NCI-H1092 treated with DMSO at 0.1 percent for 48 hours (cell line): ENCODE measurements at regions not wholly inside any gene's neighbourhood (a gene's known extent, or its start where the extent isn't known, plus 50 kb on each side); places are given as distances from the start of the nearest gene placed in this dataset.

Experiments used
- DNase-seq: peaks from one replicate; lab custom pipeline; 2025; lab: John Stamatoyannopoulos, UW

DNA sequence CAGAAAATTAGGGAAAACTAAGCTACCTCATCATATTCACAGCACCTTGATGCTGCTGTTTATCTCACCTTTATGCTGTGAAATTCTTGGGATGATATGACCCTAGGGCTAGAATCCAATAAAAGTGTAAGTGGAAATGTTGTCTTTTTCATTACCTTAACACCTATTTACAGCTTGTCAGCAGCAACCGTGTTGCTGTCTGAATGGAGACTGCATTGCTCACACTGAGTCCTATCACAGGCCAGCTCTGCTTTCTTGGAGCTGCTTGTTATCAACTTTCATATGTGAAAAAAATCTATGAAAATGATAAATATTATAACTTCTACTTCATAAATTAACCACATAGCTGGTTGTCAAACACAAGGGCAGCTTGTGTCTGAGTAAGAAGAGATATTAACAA is 789.5 kb downstream of the TECRL start:
- peak; percentile 80 for DNase-seq

DNA sequence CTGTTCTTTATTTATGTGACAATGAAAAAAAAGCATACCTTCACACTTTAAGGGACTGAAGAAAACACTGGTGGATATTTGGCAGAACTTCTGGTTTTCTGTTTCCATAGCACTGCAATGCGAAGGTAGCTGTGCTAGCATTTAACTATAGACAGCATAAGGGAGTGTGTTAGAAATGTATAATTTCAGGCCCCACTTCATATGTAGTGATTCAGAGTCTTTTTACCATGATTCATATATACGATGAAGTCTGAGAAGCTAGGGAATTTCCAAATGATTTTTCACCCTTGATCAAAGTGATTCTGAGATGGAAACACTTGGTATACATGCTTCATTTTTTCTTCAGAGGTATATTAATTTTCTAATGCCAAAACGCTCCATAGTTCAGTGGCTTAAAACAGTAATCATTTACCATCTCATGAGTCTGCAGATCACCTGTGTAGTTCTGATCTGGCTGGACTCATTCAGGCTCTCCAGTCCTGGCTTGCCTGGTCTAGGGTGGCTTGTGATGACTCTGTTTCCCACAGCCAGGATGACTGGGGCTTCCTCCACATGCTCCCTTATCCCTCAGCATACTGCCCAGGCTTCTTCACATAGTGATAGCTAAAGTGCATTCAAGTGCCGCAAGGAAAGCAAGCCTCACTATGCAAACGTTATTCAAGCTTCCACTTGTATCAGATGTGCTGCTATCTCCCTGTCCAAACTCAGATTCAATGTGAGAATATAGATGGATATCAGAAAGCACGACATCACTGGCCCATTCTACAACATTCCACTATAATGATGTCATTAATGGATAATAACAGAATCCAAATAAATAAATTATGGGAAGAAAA is 790.1 kb downstream of the TECRL start:
- peak; percentile 55 for DNase-seq

DNA sequence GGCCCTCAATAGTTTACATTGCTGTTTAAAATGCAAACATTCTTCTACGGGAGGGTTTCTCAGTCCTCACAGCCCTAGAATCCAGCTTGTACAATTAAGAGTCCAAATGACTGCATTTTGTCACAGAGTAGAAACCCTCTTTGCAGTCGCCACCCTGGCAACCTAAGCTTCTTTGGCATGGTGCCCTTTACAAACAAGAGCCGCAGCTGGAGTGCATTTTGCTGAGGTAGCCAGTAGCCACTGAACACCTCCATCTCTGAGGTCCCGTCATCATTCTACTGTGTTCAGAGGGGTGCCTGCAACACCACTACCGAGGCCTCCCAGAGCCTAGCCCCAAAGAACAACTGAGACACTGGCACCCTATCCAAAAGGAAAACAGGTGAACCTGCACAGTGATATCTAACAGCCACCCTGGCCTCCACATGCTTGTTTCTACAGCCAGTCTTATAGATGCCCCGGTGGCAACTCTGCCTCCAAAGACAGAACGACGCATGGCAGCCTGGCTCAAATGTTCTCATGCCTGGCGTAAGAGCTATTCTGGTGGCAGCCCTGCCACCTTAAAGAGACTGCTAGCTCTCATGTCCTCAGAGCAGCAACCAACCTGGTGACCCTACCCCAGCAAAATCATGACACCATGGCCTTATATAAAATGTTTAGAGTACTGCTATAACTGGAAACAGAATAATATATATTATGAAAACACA is 801.9 kb downstream of the TECRL start:
- peak; percentile 55 for DNase-seq

DNA sequence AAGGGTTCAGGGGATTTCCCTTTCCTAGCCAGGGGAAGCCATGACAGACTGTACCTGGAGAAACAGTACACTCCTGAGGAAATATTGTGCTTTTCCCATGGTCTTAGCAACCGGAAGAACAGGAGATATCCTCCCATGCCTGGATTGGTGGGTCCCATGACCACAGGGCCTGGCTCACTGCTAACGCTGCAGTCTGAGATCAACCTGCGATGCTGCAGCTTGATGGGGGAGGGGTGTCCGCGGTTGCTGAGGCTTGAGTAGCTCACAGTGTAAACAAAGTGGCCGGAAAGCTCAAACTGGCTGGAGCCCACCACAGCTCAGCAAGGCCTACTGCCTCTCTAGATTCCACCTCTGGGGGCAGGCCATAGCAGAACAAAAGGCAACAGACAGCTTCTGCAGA is 819.5 kb downstream of the TECRL start:
- no peak for DNase-seq

DNA sequence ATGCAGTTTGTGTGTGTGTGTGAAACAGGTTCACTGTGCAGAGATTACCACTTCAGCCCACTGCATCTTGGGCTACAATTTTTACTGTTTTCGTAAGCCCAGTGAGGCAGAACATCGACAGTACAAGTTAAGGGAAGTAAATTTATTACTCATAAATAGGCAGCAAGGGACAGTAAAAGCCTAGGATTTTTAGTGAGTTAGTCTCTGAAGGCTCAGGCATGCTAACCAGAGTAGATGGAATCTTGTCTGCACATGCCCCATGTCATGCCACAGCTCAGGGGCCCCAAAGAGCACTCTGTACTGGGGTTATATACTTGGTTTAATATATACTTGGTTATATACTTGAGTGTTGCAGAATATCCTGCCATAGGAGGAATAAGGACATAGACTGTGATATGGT is 825.7 kb downstream of the TECRL start:
- no peak for DNase-seq

DNA sequence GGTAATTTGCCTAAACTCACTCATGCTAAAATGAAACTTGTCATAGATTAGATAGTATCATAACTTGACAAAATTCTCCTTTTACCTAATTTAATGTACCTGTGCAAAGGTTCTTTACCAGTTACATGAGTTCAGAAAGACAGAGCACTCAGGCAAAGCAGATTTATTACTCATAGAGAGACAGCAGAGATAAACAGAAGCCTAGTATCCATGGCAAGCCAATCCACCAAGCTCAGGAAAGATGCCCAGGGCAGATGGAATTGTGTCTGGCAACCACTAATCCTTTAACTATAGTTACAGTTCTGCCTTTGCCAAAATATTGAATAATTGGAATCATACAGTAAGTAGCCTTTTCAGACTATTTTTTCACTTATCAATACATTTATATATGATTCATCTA is 826.2 kb downstream of the TECRL start:
- DNase-seq: no peak

DNA sequence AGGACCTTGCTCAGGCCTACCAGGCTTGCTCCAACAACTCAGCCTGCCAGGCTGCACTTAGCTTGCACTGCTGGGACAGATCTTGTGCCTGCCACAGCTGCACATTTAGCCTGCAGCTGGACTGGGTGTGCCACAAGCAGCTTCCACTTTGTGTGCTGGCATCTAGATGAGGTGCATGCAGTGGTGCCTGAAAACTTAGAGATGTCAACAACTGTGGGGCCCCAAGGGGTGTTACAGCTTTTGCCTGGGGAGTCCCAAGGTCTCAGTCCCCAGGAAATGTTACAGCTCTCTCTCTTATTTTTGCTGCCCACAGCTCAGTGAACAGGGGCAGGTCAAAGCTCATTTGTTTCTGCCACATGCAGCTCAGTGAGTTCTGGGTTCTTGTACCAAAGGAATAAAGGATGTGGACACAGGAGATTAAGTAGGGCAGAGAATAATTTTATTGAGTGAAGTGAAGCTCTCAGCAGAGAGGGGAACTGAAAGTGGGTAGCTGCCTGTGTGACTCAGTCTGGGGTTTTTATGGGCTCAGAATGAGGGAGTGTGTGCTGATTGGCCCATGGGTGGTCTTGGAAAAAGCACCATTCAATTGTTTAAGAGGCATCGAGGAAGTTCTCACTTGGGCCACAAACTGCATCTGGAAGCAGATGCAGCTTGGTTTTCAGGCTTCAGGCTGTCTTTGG is 828.3 kb downstream of the TECRL start:
- no peak for DNase-seq

DNA sequence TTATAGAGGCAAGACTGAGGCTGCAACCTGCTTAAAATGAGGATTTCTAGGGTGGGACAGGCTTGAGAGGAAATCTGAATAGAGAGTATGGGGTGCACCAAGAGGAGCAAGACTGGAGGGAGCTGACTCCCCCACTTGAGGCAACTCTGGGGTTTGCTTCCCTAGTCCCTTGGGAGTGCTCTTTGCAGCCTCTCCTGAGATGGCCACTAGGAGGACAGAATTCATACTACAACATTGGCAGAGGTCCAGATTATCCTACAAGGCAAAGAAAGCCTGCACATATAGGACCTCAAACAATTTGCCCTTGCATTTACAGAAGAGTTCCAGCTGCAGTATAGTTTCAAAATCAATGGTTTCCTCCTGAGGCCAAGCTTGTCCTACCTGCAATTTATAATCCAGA is 830.9 kb downstream of the TECRL start:
- no peak for DNase-seq

DNA sequence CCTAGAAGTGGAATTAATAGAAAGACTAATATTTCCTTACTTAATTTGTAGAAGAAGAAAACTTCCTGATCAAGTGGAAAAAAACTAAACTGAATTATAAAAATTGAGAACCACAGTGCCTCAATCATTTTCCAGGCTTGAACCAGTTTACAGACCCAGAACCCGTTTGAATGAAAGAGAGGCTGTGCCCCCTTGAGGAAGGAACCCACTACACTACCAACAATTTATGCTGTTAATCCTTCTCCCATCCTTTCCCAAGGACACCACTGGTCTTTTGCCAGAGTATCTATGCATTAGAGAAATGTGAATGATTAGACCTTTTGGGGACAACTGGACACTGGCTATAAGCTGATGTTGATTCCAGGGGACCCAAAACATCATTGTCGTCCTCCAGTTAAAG is 842.6 kb downstream of the TECRL start:
- no peak for DNase-seq

DNA sequence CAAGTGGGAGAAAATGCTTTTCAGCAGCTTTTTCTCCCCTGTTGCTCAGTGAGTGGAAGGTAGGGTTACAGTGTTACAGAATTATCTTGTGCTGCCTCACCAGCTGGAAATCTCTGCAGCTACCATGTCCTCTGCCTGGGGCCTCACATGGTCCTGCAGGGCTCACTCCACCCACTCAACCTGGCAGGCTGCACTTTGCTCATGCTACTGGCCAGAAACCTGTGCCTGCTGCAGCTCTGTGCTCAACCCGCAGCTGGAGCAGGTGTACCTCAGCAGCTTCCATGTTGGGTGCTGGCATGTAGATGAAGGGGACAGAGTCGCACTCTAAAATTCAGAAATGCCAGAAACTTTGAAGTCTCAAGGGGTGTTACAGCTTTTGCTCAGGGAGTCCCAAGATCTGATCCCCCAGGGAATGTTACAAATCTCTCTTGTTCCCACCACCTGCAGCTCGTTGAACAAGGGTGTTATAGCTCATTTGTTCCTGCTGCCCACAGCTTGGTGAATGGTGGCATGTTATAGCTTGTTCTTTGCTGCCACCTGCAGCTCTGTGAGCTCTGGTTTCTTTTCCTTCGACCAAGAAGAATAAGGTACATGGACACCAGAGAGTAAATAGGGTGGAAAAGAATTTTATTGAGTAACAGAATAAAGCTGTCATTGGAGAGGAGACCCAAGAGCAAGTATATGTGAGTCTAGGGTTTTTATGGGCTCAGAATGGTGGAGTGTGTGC is 845.8 kb downstream of the TECRL start:
- peak; percentile 22 for DNase-seq

DNA sequence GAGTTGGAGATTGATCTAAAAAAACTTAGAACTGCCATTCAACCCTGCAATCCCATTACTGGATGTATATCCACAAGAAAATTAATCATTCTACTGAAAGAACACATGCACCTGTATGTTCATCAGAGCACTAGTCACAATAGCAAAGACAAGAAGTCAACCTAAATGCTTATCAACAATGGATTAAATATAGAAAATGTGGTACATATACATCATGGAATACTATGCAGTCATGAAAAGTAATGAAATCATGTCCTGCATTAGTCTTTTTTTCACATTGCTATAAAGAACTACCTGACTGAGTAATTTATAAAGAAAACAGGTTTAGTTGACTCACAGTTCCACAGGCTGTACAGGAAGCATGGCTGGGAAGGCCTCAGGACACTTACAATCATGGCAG is 850.5 kb downstream of the TECRL start:
- no peak for DNase-seq

DNA sequence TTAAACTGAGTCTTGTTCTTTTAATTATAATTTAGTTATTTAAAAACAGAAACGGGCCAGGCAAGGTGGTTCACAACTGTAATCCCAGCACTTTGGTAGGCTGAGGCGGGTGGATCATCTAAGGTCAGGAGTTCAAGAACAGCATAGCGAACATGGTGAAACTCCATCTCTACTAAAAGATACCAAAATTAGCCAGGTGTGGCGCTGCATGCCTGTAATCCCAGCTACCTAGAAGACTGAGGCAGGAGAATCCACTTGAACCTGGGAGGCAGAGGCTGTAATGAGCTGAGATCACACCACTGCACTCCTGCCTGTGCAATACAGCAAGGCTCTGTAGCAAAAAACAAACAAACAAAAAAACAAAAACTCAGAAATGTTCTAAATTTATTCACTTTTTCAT is 852.9 kb downstream of the TECRL start:
- DNase-seq: no peak

DNA sequence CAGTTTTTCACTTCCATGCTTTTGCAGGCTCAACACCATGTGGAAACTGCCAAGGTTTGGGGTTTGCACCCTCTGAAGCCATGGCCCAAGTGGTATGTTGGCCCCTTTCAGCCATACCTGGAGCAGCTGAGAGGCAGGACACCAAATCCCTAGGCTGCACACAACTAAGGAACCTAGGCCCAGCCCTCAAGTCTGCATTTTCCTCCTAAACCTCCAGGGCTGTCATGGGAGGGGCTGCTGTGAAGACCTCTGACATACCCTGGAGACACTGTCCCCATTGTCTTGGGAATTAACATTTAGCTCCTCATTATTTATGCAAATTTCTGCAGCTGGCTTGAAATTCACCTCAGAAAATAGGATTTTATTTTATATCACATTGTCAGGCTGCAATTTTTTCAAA is 856.1 kb downstream of the TECRL start:
- DNase-seq: no peak

DNA sequence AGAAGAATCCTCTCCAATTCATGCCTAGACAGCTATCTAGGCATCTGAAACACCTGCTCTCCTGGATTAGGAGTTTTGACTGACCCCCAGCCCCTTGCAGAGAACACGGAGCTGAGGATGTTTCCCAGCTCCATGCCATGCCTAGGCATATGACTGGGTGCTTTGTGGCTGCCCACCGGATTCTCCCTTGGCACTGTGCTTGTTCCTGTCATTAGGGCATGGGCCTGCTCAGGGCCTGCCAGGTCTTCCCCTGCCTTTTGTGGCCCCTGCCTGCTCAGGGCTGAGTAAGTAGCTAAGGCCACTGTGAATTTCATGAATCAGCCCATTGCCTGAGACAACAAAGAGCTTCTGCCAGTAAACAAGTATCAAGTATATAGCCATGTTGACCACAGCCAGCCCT is 867.4 kb downstream of the TECRL start:
- no peak for DNase-seq

DNA sequence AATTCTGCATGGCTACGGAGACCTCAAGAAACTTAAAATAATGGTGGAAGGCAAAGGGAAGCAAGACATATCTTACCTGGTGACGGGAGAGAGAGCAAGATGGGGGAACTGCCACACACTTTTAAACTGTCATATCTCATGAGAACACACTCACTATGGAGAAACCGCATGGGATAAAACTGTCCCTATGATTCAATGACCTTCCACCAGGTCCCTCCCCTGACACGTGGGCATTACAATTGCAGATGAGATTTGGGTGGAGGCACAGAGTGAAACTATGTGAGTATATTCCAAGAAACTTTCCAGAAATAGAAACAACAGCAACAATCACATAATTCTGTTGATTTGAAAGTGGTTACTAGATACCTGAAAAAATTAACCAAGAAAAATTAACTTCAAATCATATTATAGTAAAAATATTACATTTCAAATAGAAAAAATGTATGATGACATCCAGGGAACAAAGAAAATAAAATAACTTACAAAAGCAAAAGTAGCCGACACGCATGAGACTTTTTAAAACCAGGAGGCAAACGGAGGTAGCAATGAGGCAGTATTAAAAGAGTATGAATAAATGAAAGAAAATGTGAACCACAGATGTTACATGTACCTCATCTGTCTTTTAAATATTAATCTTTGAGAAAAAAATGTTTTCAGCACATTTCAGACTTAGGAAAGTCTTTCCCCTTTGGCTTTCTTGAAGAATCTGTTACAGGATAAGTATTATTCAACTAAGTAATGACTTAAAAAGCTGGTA is 879.5 kb downstream of the TECRL start:
- DNase-seq: no peak

DNA sequence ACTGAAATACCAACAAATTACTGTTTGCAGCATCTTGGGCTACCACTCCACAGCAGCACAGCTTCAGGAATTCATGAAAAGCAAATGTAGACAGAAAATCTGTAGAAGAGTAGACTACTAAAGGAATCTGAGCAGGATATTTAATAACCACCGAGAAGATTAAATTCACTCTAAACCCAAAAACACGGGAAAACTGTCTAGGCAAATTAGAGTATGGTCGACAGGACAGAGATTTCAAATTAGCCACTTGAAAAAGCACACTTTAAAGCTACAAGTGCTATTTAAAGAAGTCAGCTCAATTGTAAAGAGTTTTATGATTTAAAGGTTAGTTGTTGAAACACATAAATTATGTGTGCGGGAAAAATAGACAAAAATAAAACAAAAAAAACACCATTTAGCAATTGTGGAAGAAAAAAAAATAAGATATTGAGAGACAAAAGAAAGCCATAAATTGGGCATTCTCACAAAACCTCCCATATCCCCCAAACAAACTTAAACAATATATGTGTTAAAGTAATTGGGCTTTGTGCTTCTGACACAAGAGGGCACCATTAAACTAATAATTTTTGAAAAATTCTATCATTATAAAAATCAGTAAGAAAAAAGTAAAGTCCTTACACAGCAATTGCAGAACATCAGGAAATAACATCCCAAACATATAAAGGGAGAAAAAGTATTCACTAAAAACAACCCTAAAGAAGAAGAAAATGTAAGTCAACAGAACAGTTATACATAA is 880.8 kb downstream of the TECRL start:
- peak; percentile 46 for DNase-seq

DNA sequence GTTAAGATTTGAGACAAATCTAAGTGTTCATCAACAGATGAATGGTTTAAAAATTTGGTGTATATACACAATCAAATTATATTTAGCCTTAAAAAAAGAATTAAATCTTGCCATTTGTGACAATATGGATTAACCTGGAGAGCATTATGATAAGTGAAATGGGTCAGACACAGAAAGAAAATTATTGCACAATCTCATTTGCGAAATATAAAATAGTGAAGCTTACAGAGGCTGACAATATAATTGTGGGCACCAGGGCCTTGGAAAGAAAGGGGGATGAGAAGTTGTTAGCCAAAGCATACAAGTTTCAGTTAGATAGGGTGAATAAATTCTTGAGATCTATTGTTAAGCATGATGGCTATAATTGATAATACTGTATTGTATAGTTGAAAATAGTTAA is 883.0 kb downstream of the TECRL start:
- DNase-seq: no peak

DNA sequence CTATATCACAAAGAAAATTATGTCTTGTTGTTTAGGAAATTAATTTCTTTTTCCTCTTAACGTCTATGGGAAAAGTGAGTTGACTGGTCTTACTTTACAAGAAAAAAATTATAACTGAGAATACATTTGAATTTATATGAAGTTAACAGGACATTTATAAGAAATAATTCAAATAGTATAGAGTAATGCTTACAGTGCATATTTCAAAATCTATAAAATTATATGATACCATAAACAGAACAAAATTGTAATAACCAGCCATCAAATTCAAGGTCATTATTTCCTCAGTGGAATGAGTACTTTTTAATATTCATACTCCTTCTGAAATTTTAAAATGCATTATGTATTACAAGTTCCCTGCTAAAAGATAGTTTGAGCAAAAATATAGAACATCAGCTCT is 884.5 kb downstream of the TECRL start:
- DNase-seq: no peak

DNA sequence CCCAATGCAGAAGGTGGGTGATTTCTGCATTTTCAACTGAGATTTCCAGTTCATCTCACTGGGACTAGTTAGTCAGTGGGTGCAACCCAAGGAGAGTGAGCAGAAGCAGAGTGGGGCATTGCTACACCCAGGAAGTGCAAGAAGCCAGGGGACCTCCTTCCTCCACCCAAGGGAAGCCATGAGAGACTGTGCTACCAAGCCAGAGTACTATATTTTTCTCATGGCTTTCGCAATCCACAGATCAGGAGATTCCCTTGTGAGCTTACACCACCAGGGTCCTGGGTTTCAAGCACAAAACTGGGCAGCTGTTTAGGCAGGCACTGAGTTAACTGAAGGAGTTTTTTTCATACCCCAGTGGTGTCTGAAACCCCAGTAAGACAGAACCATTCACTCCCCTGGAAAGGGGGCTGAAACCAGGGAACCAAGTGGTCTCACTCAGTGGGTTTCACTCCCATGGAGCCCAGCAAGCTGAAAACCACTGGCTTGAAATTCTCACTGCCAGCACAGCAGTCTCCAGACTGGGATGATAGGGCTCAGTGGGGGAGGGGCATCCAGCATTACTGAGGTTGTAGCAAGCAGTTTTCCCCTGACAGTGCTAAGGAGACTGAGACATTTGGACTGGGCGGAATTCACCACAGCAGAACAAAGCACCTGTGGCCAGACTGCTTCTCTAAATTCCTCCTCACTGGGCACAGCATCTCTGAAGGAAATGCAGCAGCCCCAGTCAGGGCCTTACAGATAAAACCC is 903.4 kb downstream of the TECRL start:
- DNase-seq: no peak

DNA sequence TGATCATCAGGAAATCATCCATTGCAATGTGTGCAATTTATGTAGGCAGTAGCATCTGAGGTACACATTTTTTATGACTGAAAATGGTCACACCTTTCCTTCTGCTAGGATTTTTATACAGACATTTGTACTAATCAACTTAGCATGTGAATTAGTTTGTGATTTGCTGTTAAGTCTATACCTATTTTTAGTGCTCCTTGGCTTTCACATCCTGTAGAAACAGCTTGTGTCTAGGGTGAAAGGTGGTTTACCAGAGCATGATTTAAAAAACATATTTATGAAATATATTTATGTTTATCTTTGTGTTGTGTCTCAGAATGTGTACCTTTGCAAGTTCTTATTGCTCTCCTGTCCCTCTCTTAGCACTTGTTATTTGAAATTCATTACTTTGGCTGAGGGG is 916.0 kb downstream of the TECRL start:
- DNase-seq: no peak
